Ammon's horn (tissue), 1 donor: ENCODE measurements at regions not wholly inside any gene's neighbourhood (a gene's known extent, or its start where the extent isn't known, plus 50 kb on each side); places are given as distances from the start of the nearest gene placed in this dataset.
"Not testable (repeated sequence)": the region's sequence is repeated elsewhere in the genome, so short reads cannot be mapped to it uniquely, and the experiment has no call there.

Experiments used
- DNase-seq: peaks from one replicate; pipeline ENCODE4 v3.0.0-alpha.2; 2016; ENCODE audit warnings: low spot score

- no peak for DNase-seq
These were observed 68.2 kb downstream of the ATP23 start for GRCh38 chr12:58009405-58010195.

GRCh38 chr12:58011676-58012075 is 70.3 kb downstream of the ATP23 start:
- no peak for DNase-seq

DNA sequence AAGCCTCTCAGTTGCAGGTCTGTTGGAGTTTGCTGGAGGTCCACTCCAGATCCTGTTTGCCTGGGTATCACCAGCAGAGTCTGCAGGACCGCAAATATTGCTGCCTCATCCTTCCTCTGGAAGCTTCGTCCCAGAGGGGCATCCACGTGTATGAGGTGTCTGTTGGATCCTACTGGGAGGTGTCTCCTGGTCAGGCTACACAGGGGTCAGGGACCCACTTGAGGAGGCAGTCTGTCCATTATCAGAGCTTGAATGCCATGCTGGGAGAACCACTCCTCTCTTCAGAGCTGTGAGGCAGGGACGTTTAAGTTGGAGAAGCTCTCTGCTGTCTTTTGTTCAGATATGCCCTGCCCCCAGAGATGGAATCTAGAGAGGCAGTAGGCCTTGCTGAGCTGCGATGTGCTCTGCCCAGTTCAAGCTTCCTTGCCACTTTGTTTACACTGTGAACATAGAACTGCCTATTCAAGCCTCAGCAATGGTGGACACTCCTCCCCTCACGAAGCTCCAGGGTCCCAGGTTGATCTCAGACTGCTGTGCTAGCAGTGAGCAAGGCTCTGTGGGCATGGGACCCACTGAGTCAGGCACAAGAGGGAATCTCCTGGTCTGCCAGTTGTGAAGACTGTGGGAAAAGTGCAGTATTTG is 81.1 kb downstream of the ATP23 start:
- DNase-seq = not testable (repeated sequence)

- DNase-seq = no peak
These were observed 84.1 kb downstream of the ATP23 start for GRCh38 chr12:58025431-58025830.

DNA sequence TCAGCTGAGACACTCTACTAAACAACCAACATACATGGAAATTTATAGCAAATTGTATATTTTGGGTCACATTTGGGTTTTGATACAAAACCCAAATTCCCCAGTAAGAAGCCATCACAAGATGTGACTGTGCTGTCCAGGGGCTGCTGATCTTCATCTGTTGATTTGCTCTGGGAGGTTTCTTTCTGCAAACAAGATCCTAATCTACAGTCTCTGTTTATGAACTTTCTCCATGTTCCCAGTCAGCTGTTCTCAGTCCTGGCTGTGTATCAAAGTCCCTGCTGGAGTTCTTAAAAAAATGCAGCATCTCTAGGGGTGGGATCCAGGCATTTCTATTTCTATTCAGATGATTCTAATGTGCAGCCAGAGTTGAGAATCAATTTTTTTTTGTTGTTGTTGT is 85.1 kb downstream of the ATP23 start:
- no peak for DNase-seq

DNA sequence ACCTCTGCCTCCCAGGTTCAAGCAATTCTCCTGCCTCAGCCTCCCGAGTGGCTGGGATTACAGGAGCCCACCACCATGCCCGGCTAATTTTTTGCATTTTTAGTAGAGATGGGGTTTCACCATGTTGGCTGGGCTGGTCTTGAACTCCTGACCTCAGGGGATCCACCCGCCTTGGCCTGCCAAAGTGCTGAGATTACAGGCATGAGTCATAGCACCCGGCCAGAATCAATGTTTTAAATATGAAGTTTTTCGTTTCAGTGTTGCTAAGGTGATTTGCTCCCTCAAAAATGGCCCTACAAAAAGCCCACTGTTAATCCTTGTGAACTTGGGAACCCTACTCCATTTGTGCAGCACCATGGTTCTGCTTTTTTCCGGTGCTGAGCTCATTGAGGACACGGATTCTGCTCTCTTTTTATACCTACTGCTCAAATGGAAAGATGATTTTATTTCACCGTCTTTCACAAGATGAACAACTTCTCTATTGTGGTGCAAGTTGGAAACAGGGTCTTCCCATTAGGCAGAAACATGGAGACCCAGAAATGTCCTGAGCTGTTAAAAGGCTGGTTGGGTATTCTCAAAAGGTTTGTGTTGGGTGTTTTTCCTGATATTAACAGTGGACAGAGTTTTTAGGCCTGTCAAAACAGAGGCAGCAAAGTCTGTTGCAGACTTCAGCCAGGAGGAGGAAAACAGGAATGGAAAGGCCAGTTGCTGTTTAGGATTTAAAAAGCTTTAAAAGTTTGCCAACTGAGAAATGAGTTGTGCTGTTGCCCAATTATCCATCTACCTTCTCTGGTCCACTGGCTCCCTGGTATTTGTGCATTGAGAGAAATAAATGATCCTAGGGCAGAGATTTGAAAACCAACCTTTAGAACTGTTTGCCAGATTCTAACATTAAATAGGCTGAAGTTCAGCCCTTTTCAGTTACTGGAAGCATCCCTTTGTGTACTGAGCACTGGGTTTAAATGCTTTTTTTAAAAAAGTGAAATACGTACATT is 85.8 kb downstream of the ATP23 start:
- peak; percentile 33 for DNase-seq

- no peak for DNase-seq
These were observed 86.9 kb downstream of the ATP23 start for GRCh38 chr12:58028294-58028693.

DNA sequence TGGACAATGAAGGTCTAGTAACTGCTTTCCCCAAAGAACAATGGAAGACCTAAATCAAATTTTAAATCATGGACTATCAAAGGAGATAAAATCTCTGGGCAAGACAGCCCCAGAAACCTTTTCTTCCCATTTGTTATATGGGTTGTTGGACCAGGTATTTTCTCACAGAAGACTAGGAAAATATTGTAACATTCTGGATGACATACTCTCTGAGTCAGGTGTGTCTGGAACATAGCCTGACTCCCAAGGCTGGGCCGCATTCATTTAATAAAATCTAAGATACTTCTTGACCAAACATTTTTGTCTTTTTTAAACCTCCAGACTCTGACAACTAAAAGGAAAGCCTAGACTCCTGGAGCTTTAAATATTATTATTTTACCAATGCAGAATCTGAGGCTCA is 87.9 kb downstream of the ATP23 start:
- no peak for DNase-seq

DNA sequence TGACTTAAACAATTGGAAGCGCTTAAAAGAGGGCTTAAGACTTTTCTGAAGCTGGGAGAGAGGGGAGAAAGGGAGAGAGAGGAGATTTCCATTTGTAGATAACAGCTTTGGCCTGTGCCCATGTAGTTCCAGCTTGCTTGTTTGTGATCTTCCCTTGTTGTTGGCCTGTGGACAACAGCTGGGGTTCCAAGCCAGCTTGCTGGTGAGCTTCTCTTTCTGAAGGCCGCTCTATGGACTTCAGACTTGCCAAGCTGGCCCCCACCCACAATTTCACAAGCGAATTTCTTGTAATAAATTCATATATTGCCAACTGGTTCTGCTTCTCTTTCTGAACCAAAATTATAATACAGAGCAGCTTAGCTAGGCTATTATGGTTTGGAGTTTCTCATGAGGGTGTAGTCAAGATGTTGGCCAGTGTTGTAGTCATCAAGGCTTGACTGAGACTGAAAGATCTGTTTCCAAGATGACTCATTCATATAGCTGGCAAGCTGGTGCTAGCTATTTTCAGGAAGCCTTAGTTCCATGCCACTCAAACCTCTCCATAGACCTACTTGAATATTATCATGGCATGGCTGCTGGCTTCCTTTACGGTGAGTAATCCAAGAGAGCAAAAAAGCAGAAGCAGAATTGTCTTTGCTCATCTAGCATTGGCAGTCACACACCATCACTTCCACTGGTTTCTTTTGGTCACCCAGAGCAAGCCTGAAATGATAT is 89.4 kb downstream of the ATP23 start:
- no peak for DNase-seq

GRCh38 chr12:58032156-58032555 is 90.8 kb downstream of the ATP23 start:
- no peak for DNase-seq

DNA sequence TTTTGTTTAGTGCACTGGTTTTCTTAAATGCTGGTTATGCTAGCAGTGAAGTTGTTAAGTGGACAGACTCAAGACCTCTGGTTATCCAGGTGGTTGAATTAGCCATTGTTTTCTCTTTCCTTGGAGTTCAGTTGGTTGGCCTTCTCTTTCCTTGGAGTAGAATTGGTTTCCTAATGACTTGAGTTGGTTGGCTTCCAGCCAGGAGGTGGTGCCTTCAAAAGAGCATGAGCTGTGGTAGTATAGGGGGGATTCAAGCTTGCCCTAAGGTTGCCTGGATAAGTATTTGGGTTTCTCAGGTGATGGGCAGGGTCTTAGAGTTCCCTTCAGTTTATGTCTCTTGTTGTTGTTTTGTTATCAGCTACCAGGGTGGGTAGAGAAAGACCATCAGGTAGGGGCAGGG is 92.5 kb downstream of the ATP23 start:
- no peak for DNase-seq

DNA sequence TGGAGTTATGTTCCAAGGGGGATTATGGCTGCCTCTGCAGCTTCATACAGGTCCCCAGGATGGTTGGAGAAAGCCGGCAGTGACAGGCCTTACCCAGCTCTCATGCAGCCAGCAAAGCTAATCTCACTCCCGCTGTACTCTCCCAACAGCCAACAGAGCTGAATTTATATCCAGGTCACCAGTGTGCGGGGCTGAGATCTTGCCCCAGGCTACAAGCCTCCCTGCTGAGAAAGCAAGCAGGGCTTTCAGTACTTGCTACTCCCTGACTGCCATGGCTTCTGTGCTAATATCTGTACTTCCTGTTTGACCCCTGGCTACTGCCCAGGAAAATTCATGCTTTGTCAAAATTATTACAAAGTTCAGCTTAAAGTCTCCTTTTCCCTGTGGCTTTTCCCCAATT is 92.9 kb downstream of the ATP23 start:
- DNase-seq = no peak

GRCh38 chr12:58034712-58035111 is 93.3 kb downstream of the ATP23 start:
- no peak for DNase-seq

DNA sequence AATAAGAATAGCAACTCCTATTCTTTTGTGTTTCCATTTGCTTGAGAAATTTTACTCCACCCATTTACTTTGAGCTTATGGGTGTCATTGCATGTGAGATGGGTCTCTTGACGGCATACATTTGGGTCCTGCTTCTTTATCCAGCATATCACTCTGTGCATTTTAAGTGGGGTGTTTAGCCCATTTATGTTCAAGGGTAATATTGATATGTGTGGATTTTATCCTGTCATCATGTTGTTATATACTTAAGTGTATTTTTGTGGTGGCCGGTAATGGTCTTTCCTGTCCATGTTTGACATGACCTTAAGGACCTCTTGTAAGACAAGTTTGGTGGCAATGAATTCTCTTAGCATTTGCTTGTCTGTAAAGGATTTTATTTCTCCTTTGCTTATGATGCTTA is 100.1 kb downstream of the ATP23 start:
- no peak for DNase-seq

- no peak for DNase-seq
These were observed 103.6 kb downstream of the ATP23 start for GRCh38 chr12:58044966-58045365.

GRCh38 chr12:58046271-58046670 is 104.9 kb downstream of the ATP23 start:
- DNase-seq = no peak

- no peak for DNase-seq
These were observed 110.0 kb downstream of the ATP23 start for GRCh38 chr12:58051378-58051777.

GRCh38 chr12:58064666-58065065 is 123.3 kb downstream of the ATP23 start:
- no peak for DNase-seq

GRCh38 chr12:58066296-58066695 is 124.9 kb downstream of the ATP23 start:
- no peak for DNase-seq

DNA sequence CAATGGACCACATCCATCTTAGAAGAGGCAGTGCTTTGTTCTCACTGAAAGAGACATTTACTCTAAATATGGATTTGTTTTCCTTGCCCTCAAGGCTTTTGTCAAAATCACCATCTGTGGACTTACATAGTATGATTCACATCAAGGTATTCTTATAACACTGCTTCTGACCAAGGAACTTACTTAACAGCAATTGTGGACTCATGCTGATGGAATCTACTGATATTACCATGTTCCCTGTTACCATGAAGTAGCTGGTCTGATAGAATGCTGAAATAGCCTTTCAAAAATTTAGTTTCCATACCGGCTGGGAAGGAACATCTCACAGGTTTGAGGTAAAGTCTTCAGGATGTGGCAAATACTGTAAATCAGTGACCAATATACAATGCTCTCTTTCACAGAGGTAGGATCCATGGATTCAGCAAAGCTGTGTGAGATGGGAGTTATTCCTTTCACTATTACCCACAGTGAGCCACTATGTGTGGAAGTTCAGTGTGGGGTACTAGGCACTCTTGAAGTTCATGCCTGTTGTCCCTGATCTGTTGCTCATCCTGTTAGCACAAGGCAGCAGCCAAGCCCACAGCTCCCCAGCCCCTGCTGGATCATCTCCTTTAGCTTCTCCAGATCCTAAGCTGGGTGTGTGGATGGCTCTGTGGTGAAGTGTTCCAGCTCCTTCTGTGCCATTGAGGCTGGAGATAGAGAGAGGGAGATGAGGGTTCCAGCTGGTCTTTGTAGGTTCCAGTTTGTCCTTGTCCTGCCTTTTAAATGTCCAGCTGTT is 126.4 kb downstream of the ATP23 start:
- DNase-seq = no peak

DNA sequence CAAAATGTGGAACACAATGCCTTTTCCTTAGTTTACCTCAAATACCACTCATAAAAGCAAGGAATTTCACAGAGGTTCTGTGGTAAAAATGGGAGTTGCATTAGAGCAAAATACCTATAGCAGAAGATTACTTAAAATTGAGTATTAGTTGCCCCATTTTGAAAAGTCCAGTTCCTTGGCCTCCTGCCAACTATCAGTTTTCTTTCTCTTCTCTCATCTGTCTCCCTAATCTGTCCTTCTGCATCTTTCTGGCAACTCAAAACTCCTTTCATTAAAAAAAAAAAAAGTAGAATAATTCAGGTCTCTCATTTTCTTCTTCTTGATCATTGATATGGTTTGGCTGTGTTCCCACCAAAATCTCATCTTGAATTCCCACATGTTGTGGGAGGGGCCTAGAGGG is 127.3 kb downstream of the ATP23 start:
- no peak for DNase-seq
